ENCODE measurements at regions not wholly inside any gene's neighbourhood (a gene's known extent, or its start where the extent isn't known, plus 50 kb on each side); places are given as distances from the start of the nearest gene placed in this dataset.

- no peak for DNase-seq (ENCODE audit: low read depth in 2 of 2)
- Histone ChIP-seq H2AFZ (ENCODE audit: low read length) (no peak overlapping the region), H3K79me2 (ENCODE audit: control insufficient read depth, insufficient read depth, low read length) (no peaks in the 10 kb centered on the region), H3K4me1 (ENCODE audit: control insufficient read depth, extremely low read depth, insufficient read depth, low read length) (peaks cover 3% of the 10 kb centered on the region), H3K9me3 (ENCODE audit: control insufficient read depth, insufficient read depth, low read depth, low read length) (no peaks in the 10 kb centered on the region), H4K20me1 (ENCODE audit: control insufficient read depth, extremely low read depth, insufficient read depth, low read length) (no peaks in the 10 kb centered on the region), H3K9ac (ENCODE audit: insufficient read depth, low read length) (no peak overlapping the region), H3K27me3 (ENCODE audit: control insufficient read depth, insufficient read depth, low read length) (no peaks in the 10 kb centered on the region), H3K36me3 (ENCODE audit: control insufficient read depth, insufficient read depth, low read length) (no peaks in the 10 kb centered on the region), H3K4me3 (replicated peaks in 1 of 4; ENCODE audit: control extremely low read depth in 1 of 4, insufficient read depth in 1 of 4, low read depth in 3 of 4, low read length in 4 of 4) (no peak overlapping the region), H3K27ac (ENCODE audit: insufficient read depth, low read length) (no peak overlapping the region), H3K4me2 (ENCODE audit: extremely low read depth, insufficient read depth, low read length) (no peak overlapping the region)
- TF ChIP-seq EZH2 (IDR thresholded peaks at IDR 0.05; ENCODE audit: low read length, missing control alignments), result no peak
- TF ChIP-seq CTCF (conservative IDR thresholded peaks at IDR 0.05 in 1 of 2, IDR thresholded peaks at IDR 0.05 in 1 of 2; ENCODE audit: low read depth in 1 of 2, low read length in 2 of 2), result no peak
Measured at GRCh38 chr2:9149726-9150567, 56.7 kb upstream of the ASAP2 start.

GRCh38 chr2:9149388-9149660 is 57.3 kb upstream of the ASAP2 start:
- TF ChIP-seq CTCF (conservative IDR thresholded peaks at IDR 0.05 in 1 of 2, IDR thresholded peaks at IDR 0.05 in 1 of 2; ENCODE audit: low read depth in 1 of 2, low read length in 2 of 2), result no peak
- no peak for TF ChIP-seq EZH2 (IDR thresholded peaks at IDR 0.05; ENCODE audit: low read length, missing control alignments)
- Histone ChIP-seq H3K4me3 (replicated peaks in 1 of 4; ENCODE audit: control extremely low read depth in 1 of 4, insufficient read depth in 1 of 4, low read depth in 3 of 4, low read length in 4 of 4) (no peak overlapping the region), H3K4me2 (ENCODE audit: extremely low read depth, insufficient read depth, low read length) (no peak overlapping the region), H3K9ac (ENCODE audit: insufficient read depth, low read length) (no peak overlapping the region), H4K20me1 (ENCODE audit: control insufficient read depth, extremely low read depth, insufficient read depth, low read length) (no peaks in the 10 kb centered on the region), H3K4me1 (ENCODE audit: control insufficient read depth, extremely low read depth, insufficient read depth, low read length) (peaks cover 7% of the 10 kb centered on the region), H3K27me3 (ENCODE audit: control insufficient read depth, insufficient read depth, low read length) (no peaks in the 10 kb centered on the region), H2AFZ (ENCODE audit: low read length) (no peak overlapping the region), H3K36me3 (ENCODE audit: control insufficient read depth, insufficient read depth, low read length) (no peaks in the 10 kb centered on the region), H3K79me2 (ENCODE audit: control insufficient read depth, insufficient read depth, low read length) (no peaks in the 10 kb centered on the region), H3K9me3 (ENCODE audit: control insufficient read depth, insufficient read depth, low read depth, low read length) (no peaks in the 10 kb centered on the region), H3K27ac (ENCODE audit: insufficient read depth, low read length) (no peak overlapping the region)
- DNase-seq (ENCODE audit: low read depth in 2 of 2), result no peak

GRCh38 chr2:9146646-9147045 is 60.0 kb upstream of the ASAP2 start:
- no peak overlapping the region for H3K9ac ChIP-seq (ENCODE audit: insufficient read depth, low read length)
- no peaks in the 10 kb centered on the region for H3K9me3 ChIP-seq (ENCODE audit: control insufficient read depth, insufficient read depth, low read depth, low read length)
- no peaks in the 10 kb centered on the region for H3K36me3 ChIP-seq (ENCODE audit: control insufficient read depth, insufficient read depth, low read length)
- H3K79me2 ChIP-seq (ENCODE audit: control insufficient read depth, insufficient read depth, low read length), result no peaks in the 10 kb centered on the region
- H3K27ac ChIP-seq (ENCODE audit: insufficient read depth, low read length), result no peak overlapping the region
- H3K27me3 ChIP-seq (ENCODE audit: control insufficient read depth, insufficient read depth, low read length), result no peaks in the 10 kb centered on the region
- no peak overlapping the region for H3K4me3 ChIP-seq (replicated peaks in 1 of 4; ENCODE audit: control extremely low read depth in 1 of 4, insufficient read depth in 1 of 4, low read depth in 3 of 4, low read length in 4 of 4)
- no peak overlapping the region for H2AFZ ChIP-seq (ENCODE audit: low read length)
- no peaks in the 10 kb centered on the region for H4K20me1 ChIP-seq (ENCODE audit: control insufficient read depth, extremely low read depth, insufficient read depth, low read length)
- no peak for TF ChIP-seq EZH2 (IDR thresholded peaks at IDR 0.05; ENCODE audit: low read length, missing control alignments)
- no peak for TF ChIP-seq CTCF (conservative IDR thresholded peaks at IDR 0.05 in 1 of 2, IDR thresholded peaks at IDR 0.05 in 1 of 2; ENCODE audit: low read depth in 1 of 2, low read length in 2 of 2)
- no peak overlapping the region for H3K4me2 ChIP-seq (ENCODE audit: extremely low read depth, insufficient read depth, low read length)
- peaks cover 13% of the 10 kb centered on the region for H3K4me1 ChIP-seq (ENCODE audit: control insufficient read depth, extremely low read depth, insufficient read depth, low read length)
- DNase-seq (ENCODE audit: low read depth in 2 of 2), result no peak

Measured in fibroblast of lung (primary cell).